Mucosa of gallbladder (tissue), 1 donor: ENCODE measurements at regions not wholly inside any gene's neighbourhood (a gene's known extent, or its start where the extent isn't known, plus 50 kb on each side); places are given as distances from the start of the nearest gene placed in this dataset.
"Not testable (repeated sequence)": the region's sequence is repeated elsewhere in the genome, so short reads cannot be mapped to it uniquely, and the experiment has no call there.

ENCODE experiments used
- DNase-seq: peaks from one replicate; pipeline ENCODE4 v3.0.0-alpha.2; 2020; ENCODE audit warnings: low spot score
- donor health status: DM: no; HTN: no; CAD: no.

GRCh38 chr17:13143001-13143400, 125.2 kb upstream of the ELAC2 start:
- no peak for DNase-seq

- no peak for DNase-seq
These were observed 122.9 kb upstream of the ELAC2 start for GRCh38 chr17:13140750-13141149.

GRCh38 chr17:13135506-13135905, 117.7 kb upstream of the ELAC2 start:
- no peak for DNase-seq

GRCh38 chr17:13134076-13134475, 116.2 kb upstream of the ELAC2 start:
- no peak for DNase-seq

GRCh38 chr17:13131225-13131624, 113.4 kb upstream of the ELAC2 start:
- DNase-seq = no peak

- no peak for DNase-seq
These were observed 111.5 kb upstream of the ELAC2 start for GRCh38 chr17:13129356-13129755.

GRCh38 chr17:13128676-13129075, 110.8 kb upstream of the ELAC2 start:
- DNase-seq = no peak

GRCh38 chr17:13127921-13128602, 110.2 kb upstream of the ELAC2 start:
- DNase-seq = no peak

- no peak for DNase-seq
These were observed 103.0 kb upstream of the ELAC2 start for GRCh38 chr17:13120864-13121263.

GRCh38 chr17:13118311-13118710, 100.5 kb upstream of the ELAC2 start:
- DNase-seq = no peak

GRCh38 chr17:13117616-13118015, 99.8 kb upstream of the ELAC2 start:
- DNase-seq = no peak

GRCh38 chr17:13114601-13115031, 96.8 kb upstream of the ELAC2 start:
- no peak for DNase-seq

GRCh38 chr17:13113821-13114525, 96.1 kb upstream of the ELAC2 start:
- DNase-seq = no peak

- DNase-seq = no peak
These were observed 89.9 kb upstream of the ELAC2 start for GRCh38 chr17:13107676-13108235.

GRCh38 chr17:13106171-13106570, 88.3 kb upstream of the ELAC2 start:
- DNase-seq = no peak

- no peak for DNase-seq
These were observed 86.7 kb upstream of the ELAC2 start for GRCh38 chr17:13104576-13104975.

GRCh38 chr17:13102477-13102876, 84.7 kb upstream of the ELAC2 start:
- DNase-seq = no peak

GRCh38 chr17:13099926-13100325, 82.1 kb upstream of the ELAC2 start:
- no peak for DNase-seq

GRCh38 chr17:13099089-13099735, 81.4 kb upstream of the ELAC2 start:
- DNase-seq = no peak

GRCh38 chr17:13096291-13096690, 78.5 kb upstream of the ELAC2 start:
- no peak for DNase-seq

GRCh38 chr17:13092010-13092409, 74.2 kb upstream of the ELAC2 start:
- not testable (repeated sequence) for DNase-seq

- DNase-seq = no peak
These were observed 70.8 kb upstream of the ELAC2 start for GRCh38 chr17:13088666-13089065.

GRCh38 chr17:13087802-13088201, 70.0 kb upstream of the ELAC2 start:
- no peak for DNase-seq
